Activated CD4-positive, alpha-beta T cell treated with anti-CD3 and anti-CD28 coated beads for 36 hours (primary cell): ENCODE measurements at regions not wholly inside any gene's neighbourhood (a gene's known extent, or its start where the extent isn't known, plus 50 kb on each side); places are given as distances from the start of the nearest gene placed in this dataset.
A peak's percentile ranks its signal among the peaks of the same experiment; 100 is the strongest.
"Not testable (repeated sequence)": the region's sequence is repeated elsewhere in the genome, so short reads cannot be mapped to it uniquely, and the experiment has no call there.

Experiments used
- ATAC-seq: fragments of 200-7000 bp; cut with Tn5 transposase; one replicate; pipeline ENCODE4 v1.10.0; 2021; ENCODE audit warnings: mild to moderate bottlenecking, moderate library complexity
- CTCF ChIA-PET: fragments of 350-600 bp; sonication (Branson Sonifier 250); formaldehyde crosslinking; loops from one replicate; lab custom pipeline; 2021; ENCODE audit warnings: antibody characterized with exemption; lab: Charles Lee
- POLR2A ChIA-PET: fragments of 350-600 bp; sonication (Branson Sonifier 250); formaldehyde crosslinking; loops from one replicate; lab custom pipeline; 2021; ENCODE audit warnings: antibody characterized with exemption, inconsistent platforms; lab: Charles Lee
- DNase-seq: peaks from one replicate; pipeline ENCODE4 v3.0.0-alpha.2; 2020
- H3K27ac Mint-ChIP-seq: one replicate; pipeline ENCODE4 v1.8.0; 2021; ENCODE audit warnings: mixed read lengths
- H3K27me3 Mint-ChIP-seq: one replicate; pipeline ENCODE4 v1.8.0; 2021; ENCODE audit warnings: mixed read lengths
- H3K36me3 Mint-ChIP-seq: one replicate; pipeline ENCODE4 v1.8.0; 2021; ENCODE audit warnings: low read depth, mixed read lengths
- H3K4me1 Mint-ChIP-seq: one replicate; pipeline ENCODE4 v1.8.0; 2021; ENCODE audit warnings: mixed read lengths
- H3K4me3 Mint-ChIP-seq: one replicate; pipeline ENCODE4 v1.8.0; 2021; ENCODE audit warnings: mild to moderate bottlenecking, moderate library complexity, mixed read lengths
- H3K9me3 Mint-ChIP-seq: one replicate; pipeline ENCODE4 v1.8.0; 2021; ENCODE audit warnings: low read depth, mixed read lengths
- intact Hi-C, 2 experiments: fragments of 100-400 bp; cut with DNase I in 1 of 2; cut with micrococcal nuclease in 1 of 2; formaldehyde crosslinking; loops; one replicate each; pipeline versions ENCODE4 v1.14.2 to v1.15.1; 2022 to 2024; cut with DNase I, micrococcal nuclease

DNA sequence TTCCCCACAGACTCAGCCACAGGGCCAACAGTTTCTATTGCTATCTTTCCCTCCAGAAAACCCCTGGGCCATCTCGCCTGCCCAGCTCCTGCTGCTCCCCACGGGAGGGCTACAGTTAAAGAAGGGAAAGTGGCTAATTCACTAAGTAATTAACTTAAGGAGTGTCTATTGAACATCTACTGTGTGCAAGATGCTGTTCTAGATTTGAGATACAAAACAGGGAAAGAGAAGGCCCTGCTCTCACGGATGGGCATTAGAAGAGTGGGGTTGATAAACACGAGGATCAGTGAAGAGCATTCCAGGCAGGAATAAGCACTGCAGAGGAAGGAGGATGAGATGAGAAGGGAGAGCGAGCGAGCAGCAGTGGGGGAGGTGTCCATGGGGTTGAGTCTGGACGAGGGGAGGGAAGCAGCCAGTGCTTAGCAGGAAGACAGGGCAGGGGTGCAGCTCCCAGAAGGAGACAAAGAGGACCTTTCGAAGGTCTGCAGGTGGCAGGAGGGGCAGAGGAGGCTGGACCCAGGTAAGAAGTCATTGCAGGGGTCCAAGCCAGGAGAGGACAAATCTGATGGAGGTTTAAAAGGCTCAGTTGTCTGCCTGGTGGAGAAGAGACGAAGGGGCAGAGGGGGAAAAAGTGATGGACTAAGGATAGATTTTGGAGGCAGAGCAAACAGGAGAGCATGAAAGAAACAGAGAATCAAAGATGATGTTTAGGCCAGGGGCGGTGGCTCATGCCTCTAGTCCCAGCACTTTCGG is 64.7 kb downstream of the KLF15 start:
- Mint-ChIP-seq H3K4me1 (peaks cover 2% of the 10 kb centered on the region), H3K27ac (no peak overlapping the region), H3K4me3 (no peak overlapping the region), H3K27me3 (peaks cover 44% of the 10 kb centered on the region), H3K36me3 (no peaks in the 10 kb centered on the region), H3K9me3 (no peaks in the 10 kb centered on the region)
- POLR2A ChIA-PET = no interaction called here
- intact Hi-C loops = no loop called here
- ATAC-seq = no peak
- CTCF ChIA-PET = no interaction called here
- DNase-seq = no peak

DNA sequence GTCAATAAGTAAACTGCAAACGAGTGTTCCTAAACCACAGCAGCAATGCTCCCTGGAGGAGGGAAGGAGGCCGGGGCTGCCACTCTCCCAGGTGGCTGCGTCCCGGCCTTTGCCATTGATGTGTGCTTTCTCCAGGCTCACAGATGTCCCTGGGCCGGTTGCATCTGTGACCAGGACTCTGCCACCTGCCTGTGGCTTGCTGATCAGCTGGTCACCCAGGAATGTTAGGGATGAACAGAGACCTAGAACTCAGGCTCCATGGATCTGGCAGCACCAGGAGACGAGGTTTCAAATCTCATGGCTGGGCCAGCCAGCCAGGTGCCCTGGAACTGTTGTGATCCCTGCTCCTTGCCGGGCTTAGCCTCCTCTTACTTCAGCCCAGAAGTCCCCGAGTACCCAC is 65.7 kb downstream of the KLF15 start:
- peaks cover 46% of the 10 kb centered on the region for H3K27me3 Mint-ChIP-seq
- ATAC-seq (no peak), DNase-seq (no peak)
- no peaks in the 10 kb centered on the region for H3K9me3 Mint-ChIP-seq
- CTCF ChIA-PET = no interaction called here
- no peaks in the 10 kb centered on the region for H3K36me3 Mint-ChIP-seq
- peaks cover 2% of the 10 kb centered on the region for H3K4me1 Mint-ChIP-seq
- intact Hi-C loops = no loop called here
- POLR2A ChIA-PET = no interaction called here
- no peak overlapping the region for H3K27ac Mint-ChIP-seq
- no peak overlapping the region for H3K4me3 Mint-ChIP-seq

DNA sequence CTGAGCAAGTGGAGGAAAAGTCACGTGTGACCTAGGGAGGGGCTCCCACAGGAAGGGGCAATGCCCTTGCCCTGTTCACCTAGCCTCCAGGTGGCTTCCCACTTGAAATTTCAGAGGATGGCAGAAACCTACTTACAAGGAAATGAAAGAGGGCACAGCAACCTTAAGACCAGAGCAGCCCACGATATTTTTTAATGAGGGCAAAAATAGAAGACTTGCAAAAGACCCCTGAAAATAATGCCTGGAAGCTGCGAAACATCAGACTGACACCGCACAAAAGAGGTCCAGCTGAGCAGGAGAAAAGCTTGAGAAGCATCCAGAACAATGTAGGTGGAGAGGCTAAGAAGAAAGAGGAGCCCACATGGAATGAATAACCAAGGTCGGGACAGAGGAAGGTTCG is 66.1 kb downstream of the KLF15 start:
- ChIA-PET POLR2A (no interaction called here), CTCF (no interaction called here)
- Mint-ChIP-seq H3K27ac (no peak overlapping the region), H3K36me3 (no peaks in the 10 kb centered on the region), H3K27me3 (peaks cover 49% of the 10 kb centered on the region), H3K4me3 (no peak overlapping the region), H3K4me1 (peaks cover 2% of the 10 kb centered on the region), H3K9me3 (no peaks in the 10 kb centered on the region)
- ATAC-seq (no peak), DNase-seq (no peak)
- intact Hi-C loops = no loop called here

DNA sequence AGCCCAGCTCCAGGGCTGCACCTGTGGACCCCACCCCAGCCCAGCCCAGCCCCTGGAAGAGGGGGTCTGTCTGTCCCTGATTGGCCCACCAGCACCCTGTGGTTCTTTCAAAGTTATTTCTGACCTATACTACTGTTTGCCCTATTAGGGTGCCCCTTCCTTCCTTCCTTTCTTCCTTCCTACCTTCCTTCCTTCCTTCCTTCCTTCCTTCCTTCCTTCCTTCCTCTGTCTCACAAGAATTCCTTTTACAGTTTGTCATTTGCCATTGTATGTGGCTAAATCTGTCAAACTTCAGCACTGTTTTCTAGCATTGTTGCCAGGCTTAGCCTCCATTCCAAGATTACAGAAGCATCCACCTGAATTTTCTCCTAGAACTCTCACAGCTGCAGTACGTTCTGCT is 66.9 kb downstream of the KLF15 start:
- intact Hi-C loops = no loop called here
- CTCF ChIA-PET = interaction anchor here (0.6 kb wide), 1 partner anchor 241 kb away, joined by 4 read pairs; no protein-coding TSS in a partner anchor
- POLR2A ChIA-PET = no interaction called here
- no peak for ATAC-seq
- Mint-ChIP-seq H3K36me3 (no peaks in the 10 kb centered on the region), H3K27me3 (peaks cover 52% of the 10 kb centered on the region), H3K9me3 (no peaks in the 10 kb centered on the region), H3K4me1 (peaks cover 2% of the 10 kb centered on the region), H3K27ac (no peak overlapping the region), H3K4me3 (no peak overlapping the region)
- DNase-seq = no peak

DNA sequence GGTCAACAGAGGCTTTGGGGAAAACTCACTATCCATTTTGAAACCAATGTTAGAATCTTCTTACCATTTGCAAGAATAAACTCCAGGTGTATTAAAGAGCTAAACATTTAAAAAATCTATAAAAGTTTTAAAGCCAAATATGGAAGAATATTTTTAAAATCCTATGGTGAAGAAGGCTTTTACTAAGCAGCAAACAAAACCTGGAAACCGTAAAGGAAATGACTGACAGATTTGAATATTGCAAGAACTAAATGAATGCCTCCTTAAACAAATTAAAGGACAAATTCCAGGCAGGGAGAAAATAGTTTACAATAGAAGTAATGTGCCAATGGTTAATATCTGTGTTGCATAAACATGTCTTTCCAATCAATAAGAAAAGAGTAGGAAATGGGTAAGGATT is 68.1 kb downstream of the KLF15 start:
- no peak for ATAC-seq
- no peak for DNase-seq
- H3K36me3 Mint-ChIP-seq = no peaks in the 10 kb centered on the region
- no peaks in the 10 kb centered on the region for H3K9me3 Mint-ChIP-seq
- no peak overlapping the region for H3K27ac Mint-ChIP-seq
- peaks cover 56% of the 10 kb centered on the region for H3K27me3 Mint-ChIP-seq
- ChIA-PET CTCF (no interaction called here), POLR2A (no interaction called here)
- H3K4me1 Mint-ChIP-seq = peaks cover 2% of the 10 kb centered on the region
- intact Hi-C loops = no loop called here
- no peak overlapping the region for H3K4me3 Mint-ChIP-seq

DNA sequence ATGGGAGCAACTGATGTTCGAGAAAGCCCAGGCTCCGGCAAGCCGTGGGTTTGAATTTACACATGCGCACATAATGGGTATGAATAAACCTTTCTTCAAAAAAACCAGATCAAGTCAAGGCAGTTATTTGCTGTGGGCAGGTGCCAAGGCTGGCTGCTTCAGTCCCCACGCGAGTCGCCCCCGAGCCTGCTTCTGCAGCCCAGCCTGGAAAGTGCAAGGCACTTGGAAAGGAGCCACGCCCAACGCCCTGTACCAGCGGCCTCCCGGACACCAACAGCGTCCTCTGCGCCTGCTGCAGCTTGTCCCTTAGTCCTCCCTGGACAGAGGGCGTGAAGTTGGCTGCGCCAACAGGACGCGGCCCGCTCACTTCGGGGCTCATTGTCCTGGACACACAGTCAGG is 68.9 kb downstream of the KLF15 start:
- Mint-ChIP-seq H3K9me3 (no peaks in the 10 kb centered on the region), H3K4me3 (no peak overlapping the region), H3K36me3 (no peaks in the 10 kb centered on the region), H3K27me3 (peaks cover 58% of the 10 kb centered on the region), H3K27ac (no peak overlapping the region), H3K4me1 (peaks cover 2% of the 10 kb centered on the region)
- ChIA-PET CTCF (no interaction called here), POLR2A (no interaction called here)
- no peak for DNase-seq
- intact Hi-C loops = no loop called here
- ATAC-seq = no peak

DNA sequence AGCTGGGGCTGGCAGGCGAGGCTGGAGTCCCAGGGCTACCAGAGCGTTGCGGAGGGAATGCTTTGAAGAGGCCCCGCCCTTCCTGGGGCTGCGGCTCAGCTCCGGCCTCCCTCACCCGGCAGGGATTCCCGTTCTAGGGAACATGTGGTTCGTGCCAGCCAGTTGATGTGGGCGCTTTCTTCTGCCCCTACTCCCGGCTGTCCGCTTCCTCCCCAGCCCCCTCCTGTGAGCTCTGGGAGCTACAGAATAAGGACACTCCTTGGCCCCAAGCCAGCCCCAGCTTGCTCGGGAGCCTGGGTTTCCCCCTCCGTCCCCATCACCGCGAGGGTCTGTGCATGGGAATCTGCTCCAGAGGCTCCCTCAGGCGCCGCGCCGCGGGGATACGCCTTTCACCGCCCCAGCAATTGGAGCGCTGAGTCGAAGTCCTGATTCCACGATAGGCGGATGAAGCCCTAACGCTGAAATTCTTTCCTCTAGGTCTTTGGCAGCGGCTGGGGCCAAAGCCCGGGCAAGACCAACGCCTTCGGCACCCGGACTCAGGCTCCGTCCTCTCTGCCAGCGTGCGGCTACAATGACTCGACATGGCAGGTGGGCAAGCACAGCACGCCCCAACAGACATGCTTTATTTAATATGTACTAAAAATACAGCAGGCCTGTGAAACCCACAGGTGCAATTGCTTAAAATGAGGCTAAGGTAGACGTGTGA is 69.5 kb downstream of the KLF15 start:
- POLR2A ChIA-PET = no interaction called here
- no peaks in the 10 kb centered on the region for H3K9me3 Mint-ChIP-seq
- ATAC-seq (no peak), DNase-seq (no peak)
- peaks cover 57% of the 10 kb centered on the region for H3K27me3 Mint-ChIP-seq
- no peak overlapping the region for H3K4me3 Mint-ChIP-seq
- no peaks in the 10 kb centered on the region for H3K36me3 Mint-ChIP-seq
- CTCF ChIA-PET = interaction anchor here (0.6 kb wide), 1 partner anchor 16 kb away, joined by 4 read pairs; no protein-coding TSS in a partner anchor
- intact Hi-C loops = no loop called here
- H3K4me1 Mint-ChIP-seq = peaks cover 2% of the 10 kb centered on the region
- no peak overlapping the region for H3K27ac Mint-ChIP-seq

DNA sequence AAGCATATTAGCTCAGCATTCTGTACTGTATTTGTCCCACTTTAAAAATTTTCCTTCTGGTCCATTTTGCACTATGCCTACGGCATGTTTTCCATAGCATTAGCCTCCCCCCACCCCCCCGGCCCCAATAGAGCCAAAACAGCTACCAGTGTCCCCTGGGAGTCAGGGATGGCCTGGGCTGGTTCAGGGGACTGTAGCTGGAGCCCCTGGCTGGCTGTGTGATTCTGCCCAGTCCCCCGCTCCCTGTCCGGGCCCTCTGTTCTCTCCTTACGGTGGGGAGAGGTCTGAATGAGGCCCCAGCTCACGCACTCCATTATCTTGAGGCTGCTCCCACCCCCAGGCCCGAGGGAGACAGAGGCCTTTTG is 70.1 kb downstream of the KLF15 start:
- DNase-seq = no peak

DNA sequence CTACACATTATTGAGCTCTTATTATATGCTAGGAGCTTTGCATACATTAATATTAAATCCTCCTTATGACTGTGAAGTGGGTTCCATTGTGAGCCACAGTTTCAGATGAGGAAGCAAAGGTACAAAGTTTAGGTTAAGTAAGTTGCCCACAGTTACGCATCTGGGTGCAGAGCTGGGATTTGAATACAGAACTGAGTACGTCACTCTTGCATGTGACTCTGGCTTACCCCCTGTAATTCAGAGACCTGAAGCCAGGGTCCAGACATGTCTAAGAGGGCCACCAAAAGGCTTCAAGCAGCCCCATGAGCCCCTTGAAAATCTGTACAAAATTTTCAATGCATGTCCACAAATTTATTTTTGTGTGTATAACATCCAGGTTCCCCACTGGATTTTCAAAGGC is 71.8 kb downstream of the KLF15 start:
- POLR2A ChIA-PET = no interaction called here

More for the DNA sequence above, 70.1 kb downstream of the KLF15 start:
- H3K4me1 Mint-ChIP-seq = peaks cover 2% of the 10 kb centered on the region
- intact Hi-C loops = no loop called here
- no peak overlapping the region for H3K27ac Mint-ChIP-seq
- ChIA-PET CTCF (interaction anchor here (0.6 kb wide), 1 partner anchor 16 kb away, joined by 4 read pairs; no protein-coding TSS in a partner anchor), POLR2A (no interaction called here)
- H3K4me3 Mint-ChIP-seq = no peak overlapping the region
- no peak for ATAC-seq
- H3K36me3 Mint-ChIP-seq = no peaks in the 10 kb centered on the region
- no peaks in the 10 kb centered on the region for H3K9me3 Mint-ChIP-seq
- peaks cover 56% of the 10 kb centered on the region for H3K27me3 Mint-ChIP-seq

DNA sequence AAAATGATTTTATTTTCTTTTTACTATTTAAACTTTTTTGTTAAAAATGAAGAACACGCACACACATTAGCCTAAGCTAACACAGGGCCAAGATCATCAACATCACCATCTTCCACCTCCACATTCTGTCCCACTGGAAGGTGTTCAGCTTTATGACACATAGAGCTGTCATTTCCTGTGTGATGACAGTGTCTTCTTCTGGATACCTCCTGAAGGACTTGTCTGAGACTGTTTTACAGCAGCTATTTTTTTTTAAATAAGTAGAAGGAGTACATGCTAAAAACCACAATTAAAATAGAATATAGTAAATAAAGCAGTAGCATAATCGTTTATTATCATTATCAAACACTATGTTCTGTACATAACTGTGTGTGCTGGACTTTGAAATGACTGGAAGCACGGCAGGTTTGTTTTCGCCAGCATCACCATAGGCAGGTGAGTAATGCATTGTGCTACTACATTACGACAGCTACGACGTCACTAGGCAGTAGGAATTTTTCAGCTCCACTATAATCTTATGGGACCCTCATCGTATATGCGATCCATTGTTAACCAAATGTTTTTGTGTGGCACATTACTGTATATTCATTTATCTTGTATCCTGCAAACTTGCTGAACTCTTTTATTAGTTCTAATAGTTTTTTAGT is 72.8 kb downstream of the KLF15 start:
- Mint-ChIP-seq H3K9me3 (no peaks in the 10 kb centered on the region), H3K36me3 (no peaks in the 10 kb centered on the region), H3K4me3 (no peak overlapping the region), H3K27me3 (peaks cover 43% of the 10 kb centered on the region), H3K27ac (no peak overlapping the region), H3K4me1 (peaks cover 2% of the 10 kb centered on the region)
- ChIA-PET POLR2A (no interaction called here), CTCF (interaction anchor here (0.8 kb wide), 1 partner anchor 86 kb away, joined by 3 read pairs; no protein-coding TSS in a partner anchor)
- DNase-seq (no peak), ATAC-seq (peak; percentile 90)
- intact Hi-C loops = no loop called here

More for the DNA sequence above, 71.8 kb downstream of the KLF15 start:
- DNase-seq (no peak), ATAC-seq (no peak)
- Mint-ChIP-seq H3K4me3 (no peak overlapping the region), H3K9me3 (no peaks in the 10 kb centered on the region), H3K27ac (no peak overlapping the region), H3K4me1 (peaks cover 2% of the 10 kb centered on the region), H3K36me3 (no peaks in the 10 kb centered on the region), H3K27me3 (peaks cover 49% of the 10 kb centered on the region)
- intact Hi-C loops = no loop called here
- CTCF ChIA-PET = no interaction called here

DNA sequence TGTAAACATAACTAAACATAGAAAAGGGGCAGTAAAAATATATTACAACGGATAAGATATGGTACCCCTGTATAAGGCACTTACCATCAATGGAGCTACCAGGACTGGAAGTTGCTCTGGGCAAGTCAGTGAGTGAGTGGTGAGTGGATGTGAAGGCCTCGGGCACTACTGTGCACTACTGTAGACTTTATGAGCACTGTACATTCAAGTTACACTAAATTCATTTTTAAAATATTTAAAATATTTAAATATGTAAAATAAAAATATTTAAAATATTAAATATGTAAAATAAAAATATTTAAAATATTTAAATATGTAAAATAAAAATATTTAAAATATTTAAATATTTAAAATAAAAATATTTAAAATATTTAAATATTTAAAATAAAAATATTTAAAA is 73.6 kb downstream of the KLF15 start:
- POLR2A ChIA-PET, H3K4me1 Mint-ChIP-seq, ATAC-seq, H3K27ac Mint-ChIP-seq, H3K4me3 Mint-ChIP-seq, H3K9me3 Mint-ChIP-seq, DNase-seq, CTCF ChIA-PET, intact Hi-C loops, H3K36me3 Mint-ChIP-seq: not testable (repeated sequence)
- peaks cover 39% of the 10 kb centered on the region for H3K27me3 Mint-ChIP-seq

DNA sequence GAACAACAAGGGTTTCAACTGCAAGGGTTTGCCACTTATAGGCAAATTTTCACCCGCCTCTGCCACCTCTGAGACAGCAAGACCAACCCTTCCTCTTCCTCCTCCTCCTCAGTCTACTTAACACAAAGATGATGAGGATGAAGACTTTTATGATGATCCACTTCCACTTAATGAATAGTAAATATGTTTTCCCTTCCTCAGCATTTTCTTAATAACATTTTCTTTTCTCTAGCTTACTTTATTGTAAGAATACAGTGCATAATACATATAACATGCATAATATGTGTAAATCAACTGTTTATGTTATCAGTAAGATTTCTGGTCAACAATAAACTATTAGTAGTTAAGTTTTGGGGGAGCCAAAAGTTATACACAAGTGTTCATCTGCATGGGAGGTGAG is 77.4 kb downstream of the KLF15 start:
- Mint-ChIP-seq H3K36me3 (no peaks in the 10 kb centered on the region), H3K9me3 (no peaks in the 10 kb centered on the region), H3K27me3 (peaks cover 40% of the 10 kb centered on the region), H3K4me1 (no peaks in the 10 kb centered on the region), H3K27ac (no peak overlapping the region), H3K4me3 (no peak overlapping the region)
- ATAC-seq = no peak
- ChIA-PET CTCF (no interaction called here), POLR2A (no interaction called here)
- no peak for DNase-seq
- intact Hi-C loops = no loop called here
